ENCODE measurements at regions not wholly inside any gene's neighbourhood (a gene's known extent, or its start where the extent isn't known, plus 50 kb on each side); places are given as distances from the start of the nearest gene placed in this dataset.

DNA sequence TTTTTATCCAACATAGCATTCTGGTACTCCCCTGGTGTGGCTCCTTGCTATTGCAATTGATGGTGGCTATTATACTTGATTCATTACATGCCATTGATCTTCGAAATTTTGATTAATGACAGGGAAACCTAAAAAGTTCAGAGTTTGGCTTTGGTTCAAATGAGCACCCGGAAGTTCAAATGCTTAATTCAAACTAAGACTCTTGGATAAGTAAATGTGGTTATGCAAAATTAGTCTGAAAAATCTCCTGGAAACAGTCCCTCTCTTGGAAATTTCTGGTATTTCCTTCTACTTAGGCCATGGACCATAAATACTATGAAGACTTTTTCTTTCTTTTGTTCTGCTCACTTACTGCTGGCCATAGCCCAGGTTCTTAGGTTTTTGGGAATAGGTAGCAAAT lies 65.3 kb upstream of the SMIM21 start:
- H3K27me3 ChIP-seq (ENCODE audit: control insufficient read depth, insufficient read depth, low read length) = peaks cover 2% of the 10 kb centered on the region
- H3K9me3 ChIP-seq (ENCODE audit: control insufficient read depth, low read length) = no peaks in the 10 kb centered on the region
- no peak overlapping the region for H3K9ac ChIP-seq
- H3K4me1 ChIP-seq = no peaks in the 10 kb centered on the region
- no peak overlapping the region for H3K4me3 ChIP-seq (ENCODE audit: low read depth, low read length)
- no peak overlapping the region for H3K4me2 ChIP-seq (ENCODE audit: low read length)
- H3K36me3 ChIP-seq (ENCODE audit: control insufficient read depth, insufficient read depth, low read length) = no peaks in the 10 kb centered on the region
- TF ChIP-seq, protein P1, sequence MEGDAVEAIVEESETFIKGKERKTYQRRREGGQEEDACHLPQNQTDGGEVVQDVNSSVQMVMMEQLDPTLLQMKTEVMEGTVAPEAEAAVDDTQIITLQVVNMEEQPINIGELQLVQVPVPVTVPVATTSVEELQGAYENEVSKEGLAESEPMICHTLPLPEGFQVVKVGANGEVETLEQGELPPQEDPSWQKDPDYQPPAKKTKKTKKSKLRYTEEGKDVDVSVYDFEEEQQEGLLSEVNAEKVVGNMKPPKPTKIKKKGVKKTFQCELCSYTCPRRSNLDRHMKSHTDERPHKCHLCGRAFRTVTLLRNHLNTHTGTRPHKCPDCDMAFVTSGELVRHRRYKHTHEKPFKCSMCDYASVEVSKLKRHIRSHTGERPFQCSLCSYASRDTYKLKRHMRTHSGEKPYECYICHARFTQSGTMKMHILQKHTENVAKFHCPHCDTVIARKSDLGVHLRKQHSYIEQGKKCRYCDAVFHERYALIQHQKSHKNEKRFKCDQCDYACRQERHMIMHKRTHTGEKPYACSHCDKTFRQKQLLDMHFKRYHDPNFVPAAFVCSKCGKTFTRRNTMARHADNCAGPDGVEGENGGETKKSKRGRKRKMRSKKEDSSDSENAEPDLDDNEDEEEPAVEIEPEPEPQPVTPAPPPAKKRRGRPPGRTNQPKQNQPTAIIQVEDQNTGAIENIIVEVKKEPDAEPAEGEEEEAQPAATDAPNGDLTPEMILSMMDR (IDR thresholded peaks at IDR 0.05) = no peak
- H3K27ac ChIP-seq = no peak overlapping the region
- H3K79me2 ChIP-seq = no peaks in the 10 kb centered on the region
- no peak overlapping the region for H2AFZ ChIP-seq

DNA sequence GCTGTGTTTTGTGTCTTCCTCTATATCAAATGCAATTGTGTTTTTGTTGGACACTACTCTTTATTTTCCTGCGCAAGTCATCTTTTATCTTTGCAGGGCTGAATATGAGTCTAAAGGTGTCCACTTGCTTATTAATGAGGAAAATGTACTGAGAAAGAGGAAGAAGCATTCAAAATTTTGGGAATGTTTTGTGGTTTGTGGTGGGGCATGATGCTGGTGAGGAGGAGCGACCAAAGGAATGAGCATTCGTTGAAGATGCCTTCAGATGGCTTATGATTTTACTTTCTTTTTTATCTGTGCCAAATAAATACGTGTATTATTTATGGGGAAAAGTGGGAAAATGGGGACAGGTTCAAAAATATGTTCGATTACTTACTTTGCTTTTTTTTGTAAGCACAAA lies 63.9 kb upstream of the SMIM21 start:
- Histone ChIP-seq H3K36me3 (ENCODE audit: control insufficient read depth, insufficient read depth, low read length) (no peaks in the 10 kb centered on the region), H3K27me3 (ENCODE audit: control insufficient read depth, insufficient read depth, low read length) (no peaks in the 10 kb centered on the region), H2AFZ (no peak overlapping the region), H3K4me1 (no peaks in the 10 kb centered on the region), H3K27ac (no peak overlapping the region), H3K4me2 (ENCODE audit: low read length) (no peak overlapping the region), H3K9me3 (ENCODE audit: control insufficient read depth, low read length) (no peaks in the 10 kb centered on the region), H3K9ac (no peak overlapping the region), H3K79me2 (no peaks in the 10 kb centered on the region), H3K4me3 (ENCODE audit: low read depth, low read length) (no peak overlapping the region)
- TF ChIP-seq, protein P1 (IDR thresholded peaks at IDR 0.05) = no peak

DNA sequence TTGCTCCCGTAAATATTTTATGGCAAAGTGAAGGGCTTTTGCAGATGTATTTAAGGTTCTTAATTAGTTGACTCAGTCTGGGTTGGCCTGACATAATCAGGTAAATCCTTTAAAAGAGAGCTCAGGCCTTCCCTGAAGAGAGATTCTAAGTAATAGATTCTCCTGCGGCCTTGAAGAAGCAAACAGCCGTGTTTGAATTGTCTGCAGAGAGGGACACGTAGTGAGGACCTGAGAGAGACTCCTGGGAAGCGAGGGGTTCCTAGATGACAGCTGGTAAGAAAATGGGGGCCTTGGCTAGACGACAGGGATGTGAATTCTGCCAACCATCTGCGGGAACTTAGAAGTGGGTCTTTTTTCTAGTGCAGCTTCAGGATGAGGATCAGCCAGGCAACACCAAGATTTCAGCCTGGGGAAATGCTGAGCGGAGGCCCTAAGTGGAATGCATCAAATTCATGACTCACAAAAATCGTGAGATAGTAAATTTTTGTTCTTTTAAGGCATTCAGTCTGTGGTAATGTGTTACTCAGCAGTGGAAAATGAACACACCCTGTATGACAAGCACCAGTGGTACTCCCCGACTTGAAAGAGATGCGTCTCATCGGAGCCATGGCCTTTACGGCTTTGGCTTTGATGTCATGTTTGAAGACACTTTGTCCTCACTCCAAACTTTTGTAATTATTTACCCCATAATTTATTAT lies 62.1 kb upstream of the SMIM21 start:
- no peaks in the 10 kb centered on the region for H3K36me3 ChIP-seq (ENCODE audit: control insufficient read depth, insufficient read depth, low read length)

DNA sequence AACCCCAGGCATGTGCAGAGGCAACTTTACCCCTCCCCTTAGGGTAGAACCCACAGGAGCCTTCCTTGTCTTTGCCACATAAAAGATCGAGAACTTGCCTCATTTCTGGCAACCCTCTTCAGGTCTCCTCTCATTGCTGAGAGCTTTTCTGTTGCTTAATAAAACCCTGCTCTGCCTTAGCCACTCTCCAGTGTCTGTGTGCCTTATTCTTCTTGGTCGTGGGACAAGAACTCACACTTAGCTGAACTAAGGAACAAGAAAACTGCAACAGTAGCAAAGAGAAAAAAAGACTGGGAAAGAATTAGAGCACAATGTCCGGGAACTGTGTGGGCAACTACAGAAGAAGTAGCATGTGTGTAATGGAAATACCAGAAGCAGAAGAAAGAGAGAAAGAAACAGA lies 56.2 kb upstream of the SMIM21 start:
- no peaks in the 10 kb centered on the region for H3K9me3 ChIP-seq (ENCODE audit: control insufficient read depth, low read length)
- H2AFZ ChIP-seq = no peak overlapping the region
- no peaks in the 10 kb centered on the region for H3K27me3 ChIP-seq (ENCODE audit: control insufficient read depth, insufficient read depth, low read length)
- H3K4me3 ChIP-seq (ENCODE audit: low read depth, low read length) = no peak overlapping the region
- H3K27ac ChIP-seq = no peak overlapping the region
- no peaks in the 10 kb centered on the region for H3K79me2 ChIP-seq
- H3K36me3 ChIP-seq (ENCODE audit: control insufficient read depth, insufficient read depth, low read length) = no peaks in the 10 kb centered on the region
- H3K4me1 ChIP-seq = no peaks in the 10 kb centered on the region
- no peak overlapping the region for H3K9ac ChIP-seq
- TF ChIP-seq, protein P1 (IDR thresholded peaks at IDR 0.05) = no peak
- no peak overlapping the region for H3K4me2 ChIP-seq (ENCODE audit: low read length)

More for the DNA sequence above, 62.1 kb upstream of the SMIM21 start:
- TF ChIP-seq, protein P1 (IDR thresholded peaks at IDR 0.05) = no peak
- Histone ChIP-seq H3K4me2 (ENCODE audit: low read length) (no peak overlapping the region), H2AFZ (no peak overlapping the region), H3K79me2 (no peaks in the 10 kb centered on the region), H3K27me3 (ENCODE audit: control insufficient read depth, insufficient read depth, low read length) (no peaks in the 10 kb centered on the region), H3K4me1 (no peaks in the 10 kb centered on the region), H3K9me3 (ENCODE audit: control insufficient read depth, low read length) (no peaks in the 10 kb centered on the region), H3K9ac (no peak overlapping the region), H3K27ac (no peak overlapping the region), H3K4me3 (ENCODE audit: low read depth, low read length) (no peak overlapping the region)

DNA sequence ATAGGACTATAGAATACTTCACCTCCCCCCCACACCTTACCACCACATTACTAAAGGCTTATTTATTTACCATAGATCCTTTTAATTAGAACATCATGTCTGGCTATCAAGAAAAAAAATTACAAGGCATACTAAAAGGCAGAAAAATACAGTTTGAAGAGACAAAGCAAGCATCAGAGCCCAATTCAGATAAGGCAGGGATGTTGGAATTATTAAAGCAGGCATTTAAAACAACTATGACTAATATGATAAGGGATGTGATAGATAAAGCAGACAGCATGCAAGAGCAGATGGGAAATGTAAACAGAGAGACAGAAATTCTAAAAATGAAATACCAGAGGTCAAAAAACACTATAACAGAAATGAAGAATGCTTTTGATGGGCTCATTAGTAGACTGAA lies 55.4 kb upstream of the SMIM21 start:
- Histone ChIP-seq H3K9ac (no peak overlapping the region), H3K4me2 (ENCODE audit: low read length) (no peak overlapping the region), H3K4me1 (no peaks in the 10 kb centered on the region), H3K36me3 (ENCODE audit: control insufficient read depth, insufficient read depth, low read length) (no peaks in the 10 kb centered on the region), H3K9me3 (ENCODE audit: control insufficient read depth, low read length) (no peaks in the 10 kb centered on the region), H3K27ac (no peak overlapping the region), H2AFZ (no peak overlapping the region), H3K27me3 (ENCODE audit: control insufficient read depth, insufficient read depth, low read length) (no peaks in the 10 kb centered on the region), H3K79me2 (no peaks in the 10 kb centered on the region), H3K4me3 (ENCODE audit: low read depth, low read length) (no peak overlapping the region)
- TF ChIP-seq, protein P1 (IDR thresholded peaks at IDR 0.05) = no peak
